ENCODE measurements at regions not wholly inside any gene's neighbourhood (a gene's known extent, or its start where the extent isn't known, plus 50 kb on each side); places are given as distances from the start of the nearest gene placed in this dataset.
"Not testable (repeated sequence)": the region's sequence is repeated elsewhere in the genome, so short reads cannot be mapped to it uniquely, and the experiment has no call there.

GRCh38 chr12:124159655-124160054, 135.2 kb upstream of the RFLNA start:
- no peak for DNase-seq (ENCODE audit: low read depth in 4 of 4, low spot score in 2 of 4)

GRCh38 chr12:124160097-124160756, 134.7 kb upstream of the RFLNA start:
- DNase-seq (ENCODE audit: low read depth in 4 of 4, low spot score in 2 of 4) = no peak

GRCh38 chr12:124161402-124161801, 133.5 kb upstream of the RFLNA start:
- DNase-seq (ENCODE audit: low read depth in 4 of 4, low spot score in 2 of 4) = not testable (repeated sequence)

GRCh38 chr12:124162151-124163110, 132.5 kb upstream of the RFLNA start:
- no peak for DNase-seq (ENCODE audit: low read depth in 4 of 4, low spot score in 2 of 4)

GRCh38 chr12:124165695-124166094, 129.2 kb upstream of the RFLNA start:
- DNase-seq (ENCODE audit: low read depth in 4 of 4, low spot score in 2 of 4) = no peak

- DNase-seq (ENCODE audit: low read depth in 4 of 4, low spot score in 2 of 4) = no peak
Observed at GRCh38 chr12:124167141-124167540, 127.8 kb upstream of the RFLNA start.

GRCh38 chr12:124168016-124168786, 126.7 kb upstream of the RFLNA start:
- no peak for DNase-seq (ENCODE audit: low read depth in 4 of 4, low spot score in 2 of 4)

- no peak for DNase-seq (ENCODE audit: low read depth in 4 of 4, low spot score in 2 of 4)
Observed at GRCh38 chr12:124169577-124170284, 125.2 kb upstream of the RFLNA start.

- no peak for DNase-seq (ENCODE audit: low read depth in 4 of 4, low spot score in 2 of 4)
Observed at GRCh38 chr12:124170760-124171159, 124.1 kb upstream of the RFLNA start.

- DNase-seq (ENCODE audit: low read depth in 4 of 4, low spot score in 2 of 4) = no peak
Observed at GRCh38 chr12:124171231-124171979, 123.5 kb upstream of the RFLNA start.

- no peak for DNase-seq (ENCODE audit: low read depth in 4 of 4, low spot score in 2 of 4)
Observed at GRCh38 chr12:124172636-124173035, 122.3 kb upstream of the RFLNA start.

GRCh38 chr12:124173692-124174091, 121.2 kb upstream of the RFLNA start:
- DNase-seq (ENCODE audit: low read depth in 4 of 4, low spot score in 2 of 4) = no peak

GRCh38 chr12:124174451-124175348, 120.2 kb upstream of the RFLNA start:
- DNase-seq (ENCODE audit: low read depth in 4 of 4, low spot score in 2 of 4) = no peak

GRCh38 chr12:124175704-124176103, 119.2 kb upstream of the RFLNA start:
- DNase-seq (ENCODE audit: low read depth in 4 of 4, low spot score in 2 of 4) = no peak

GRCh38 chr12:124177276-124177950, 117.5 kb upstream of the RFLNA start:
- no peak for DNase-seq (ENCODE audit: low read depth in 4 of 4, low spot score in 2 of 4)

GRCh38 chr12:124177951-124178316, 117.0 kb upstream of the RFLNA start:
- DNase-seq (ENCODE audit: low read depth in 4 of 4, low spot score in 2 of 4) = no peak

- DNase-seq (ENCODE audit: low read depth in 4 of 4, low spot score in 2 of 4) = no peak
Observed at GRCh38 chr12:124179936-124180607, 114.8 kb upstream of the RFLNA start.

- no peak for DNase-seq (ENCODE audit: low read depth in 4 of 4, low spot score in 2 of 4)
Observed at GRCh38 chr12:124183172-124183571, 111.7 kb upstream of the RFLNA start.
